Daoy (cell line): ENCODE measurements at regions not wholly inside any gene's neighbourhood (a gene's known extent, or its start where the extent isn't known, plus 50 kb on each side); places are given as distances from the start of the nearest gene placed in this dataset.
"Not testable (repeated sequence)": the region's sequence is repeated elsewhere in the genome, so short reads cannot be mapped to it uniquely, and the experiment has no call there.

Source experiments
- DNase-seq: peaks from one replicate; pipeline ENCODE4 v3.0.0-alpha.2; 2015; ENCODE audit warnings: low read depth

DNA sequence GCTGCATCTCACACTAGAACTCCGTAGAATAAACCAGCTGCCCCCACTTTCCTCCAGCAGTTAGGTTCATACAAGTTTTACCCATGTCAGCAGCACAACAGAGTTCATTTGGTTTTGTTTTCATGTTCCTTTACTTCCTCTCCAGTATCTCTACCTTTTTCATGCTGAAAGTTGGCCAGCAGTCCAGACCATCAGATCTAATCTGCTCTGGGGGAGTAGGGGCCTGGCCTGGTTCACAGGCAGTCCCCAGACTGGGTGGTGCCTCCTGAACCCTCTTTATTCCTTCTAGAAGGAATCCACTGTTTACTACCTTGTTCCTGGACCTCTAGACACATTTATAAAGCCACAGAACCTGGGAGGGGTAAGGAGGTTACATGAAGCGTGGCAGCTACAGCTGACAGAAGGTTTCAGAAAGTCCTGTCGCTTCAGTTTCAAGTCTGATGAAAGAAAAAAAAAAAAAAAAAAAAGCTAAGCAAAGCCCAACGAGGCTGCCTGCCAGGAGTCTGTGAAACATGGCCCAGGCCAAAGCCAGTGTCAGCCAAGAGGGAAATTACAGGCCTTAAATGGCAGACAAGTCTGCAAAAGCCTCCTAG, 184.6 kb upstream of the JUN start:
- peak; percentile 29 for DNase-seq

DNA sequence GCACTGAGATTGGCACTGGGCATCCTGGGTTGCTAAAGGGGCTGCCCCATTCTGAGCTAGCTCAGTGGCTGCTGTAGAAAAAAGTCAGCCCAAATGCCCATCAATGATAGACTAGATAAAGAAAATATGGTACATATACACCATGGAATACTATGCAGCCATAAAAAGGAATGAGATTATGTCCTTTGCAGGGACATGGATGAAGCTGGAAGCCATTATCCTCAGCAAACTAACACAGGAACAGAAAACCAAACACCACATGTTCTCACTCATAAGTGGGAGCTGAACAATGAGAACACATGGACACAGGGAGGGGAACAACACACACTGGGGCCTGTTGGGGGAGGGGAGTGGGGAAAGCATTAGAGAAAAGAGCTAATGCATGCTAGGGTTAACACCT, 185.3 kb upstream of the JUN start:
- DNase-seq = not testable (repeated sequence)

DNA sequence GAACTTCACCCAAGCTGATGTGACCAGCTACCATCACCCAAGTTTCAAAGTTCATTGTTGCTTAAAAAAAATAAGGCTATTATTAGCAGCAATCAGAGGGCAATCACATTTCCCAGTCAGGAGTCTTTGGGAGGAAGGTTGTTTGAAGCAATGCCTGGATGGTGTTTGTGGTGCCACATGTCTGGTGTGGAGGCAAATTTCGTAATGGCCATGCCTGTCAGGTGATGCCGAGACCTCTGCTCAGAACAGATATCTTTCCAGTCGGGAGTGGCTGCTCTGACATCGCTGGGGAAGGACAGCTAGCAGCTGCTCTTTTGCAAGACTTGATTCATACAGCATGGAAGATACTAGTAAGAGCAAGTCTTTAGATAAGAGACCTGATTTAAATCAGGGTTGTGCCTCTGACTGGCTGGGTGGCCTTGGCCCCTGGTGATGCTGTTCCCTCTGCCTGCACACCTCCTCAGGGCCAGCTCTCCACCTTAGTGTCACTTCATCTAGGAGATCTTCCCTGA, 187.8 kb upstream of the JUN start:
- DNase-seq = no peak

DNA sequence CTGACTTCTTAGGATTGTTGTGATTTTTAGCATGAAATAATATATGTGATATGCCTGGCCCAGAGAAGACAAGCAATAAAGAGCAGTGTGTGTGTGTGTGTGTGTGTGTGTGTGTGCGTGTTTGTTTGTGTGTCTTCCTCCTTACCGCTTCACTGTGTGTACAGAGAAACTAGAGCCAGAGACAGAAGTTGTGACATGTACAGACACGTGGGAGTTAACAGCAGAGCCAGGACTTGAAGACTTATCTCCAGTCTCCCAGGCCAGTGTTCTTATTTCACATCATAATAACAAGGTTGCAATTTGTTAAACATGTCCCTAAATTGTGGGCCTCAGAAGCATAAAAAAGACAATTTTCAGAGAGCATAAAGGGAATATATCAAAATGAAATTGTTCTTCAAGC, 192.0 kb upstream of the JUN start:
- DNase-seq = no peak

DNA sequence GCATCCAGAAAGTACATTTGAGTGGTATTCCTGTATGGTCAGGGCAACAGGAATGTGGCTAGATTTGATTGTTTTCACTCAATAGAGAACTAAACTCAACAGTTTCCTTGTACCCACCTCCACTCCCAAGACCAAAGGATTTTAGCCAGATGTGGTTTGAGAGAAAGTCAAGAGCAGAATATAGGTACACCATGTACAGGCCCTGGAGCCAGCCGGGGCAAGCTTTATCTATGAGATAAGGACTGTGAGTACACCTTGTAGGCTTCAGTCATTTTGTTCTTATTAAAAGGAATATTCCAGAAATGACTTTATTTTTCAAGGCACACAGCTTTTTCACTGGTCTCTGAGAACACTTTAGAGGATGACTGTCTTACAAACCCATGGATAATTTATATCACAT, 192.4 kb upstream of the JUN start:
- DNase-seq = no peak

DNA sequence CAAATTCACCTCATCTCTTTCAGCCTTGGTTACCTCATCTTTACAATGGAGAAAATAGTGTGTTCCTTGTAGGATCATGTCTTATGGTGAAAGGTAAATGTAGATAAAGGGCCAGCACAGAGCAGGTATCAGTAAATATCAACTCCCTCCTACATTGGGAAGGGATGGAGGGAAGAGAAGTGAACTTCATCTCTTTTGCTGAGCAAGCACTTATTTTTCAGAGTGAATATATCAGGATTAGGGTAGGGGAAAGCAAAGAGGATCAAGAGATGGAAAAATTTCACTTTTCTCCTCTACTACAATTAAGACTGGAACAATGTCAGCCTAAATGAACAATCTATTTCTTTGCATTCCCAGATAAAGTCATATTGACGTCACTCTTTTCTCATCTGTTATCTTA, 193.8 kb upstream of the JUN start:
- DNase-seq = no peak

DNA sequence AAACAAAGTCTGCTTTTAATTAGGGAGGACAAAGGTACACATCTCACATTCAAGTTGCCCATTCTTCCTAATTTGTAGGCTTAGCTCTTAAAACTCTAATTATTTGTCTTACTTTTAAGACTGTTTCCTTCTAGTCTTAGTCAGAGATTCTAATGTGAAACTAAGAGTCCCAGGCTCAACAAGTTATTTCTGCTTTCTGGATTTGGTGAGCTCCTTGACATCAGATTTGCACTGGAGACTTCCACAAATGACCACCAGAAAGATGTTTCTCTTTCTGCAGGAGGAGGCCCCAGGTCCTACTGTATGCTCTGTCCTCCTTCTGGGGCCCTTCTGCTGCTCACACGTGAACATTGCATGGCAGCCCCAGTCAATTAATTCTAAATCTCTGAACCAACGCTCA, 194.2 kb upstream of the JUN start:
- DNase-seq = no peak

DNA sequence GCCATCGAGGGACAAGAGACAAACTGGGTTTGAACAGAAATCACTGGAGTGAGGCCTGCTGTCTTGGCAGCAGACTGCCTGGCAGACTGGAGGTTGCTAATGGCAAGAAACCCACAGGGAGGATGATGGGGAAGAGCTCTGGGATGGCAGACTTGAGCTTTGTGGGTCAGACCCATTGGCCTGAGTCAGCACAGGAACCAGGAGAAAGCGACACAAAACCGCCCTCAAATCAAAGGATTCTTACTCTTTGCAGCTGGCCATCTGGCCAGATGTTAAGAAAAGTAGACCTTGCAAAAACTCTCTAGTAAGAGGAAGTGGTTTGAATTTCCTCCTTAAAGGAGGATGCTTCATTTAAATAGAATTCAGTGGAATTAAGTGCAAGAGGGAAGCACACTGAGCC, 195.2 kb upstream of the JUN start:
- no peak for DNase-seq

DNA sequence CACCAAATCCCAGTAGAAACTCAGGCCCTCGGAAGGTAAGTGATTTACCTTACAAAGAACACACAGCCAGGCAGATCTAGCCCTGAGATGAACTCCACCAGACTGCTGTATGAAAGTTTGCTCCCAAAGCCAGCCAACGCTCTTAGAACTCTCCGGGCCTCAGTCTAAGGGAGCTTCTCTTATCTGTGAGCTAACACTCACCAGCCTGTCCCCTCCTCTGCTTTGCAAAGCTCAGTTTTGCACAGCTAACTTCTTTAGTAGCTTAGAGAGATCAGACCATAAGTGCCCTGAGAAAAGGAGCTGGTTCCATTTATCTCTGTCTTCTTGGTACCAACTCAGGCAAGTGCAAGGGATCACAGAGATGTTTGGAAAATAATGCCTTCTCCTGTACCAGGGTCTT, 195.8 kb upstream of the JUN start:
- no peak for DNase-seq

DNA sequence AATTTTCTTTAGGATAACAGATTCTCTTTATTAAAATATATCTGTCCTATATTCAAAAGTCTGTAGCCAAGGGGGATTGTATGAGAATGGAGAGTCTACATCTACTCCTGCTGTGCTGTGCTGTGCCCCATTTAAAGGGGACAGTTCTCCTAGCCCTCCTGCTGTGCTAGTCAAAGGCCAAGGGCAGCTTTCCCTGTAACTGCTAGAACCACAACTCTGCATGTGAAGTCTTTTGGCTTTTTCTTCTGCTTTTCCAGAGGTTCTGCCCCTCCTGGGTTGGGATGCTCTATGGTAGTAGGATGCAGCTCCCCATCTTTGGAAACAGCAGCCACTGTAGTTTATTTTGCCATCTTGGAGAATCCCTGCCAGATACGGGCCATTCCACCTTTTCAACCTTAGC, 197.5 kb upstream of the JUN start:
- no peak for DNase-seq

DNA sequence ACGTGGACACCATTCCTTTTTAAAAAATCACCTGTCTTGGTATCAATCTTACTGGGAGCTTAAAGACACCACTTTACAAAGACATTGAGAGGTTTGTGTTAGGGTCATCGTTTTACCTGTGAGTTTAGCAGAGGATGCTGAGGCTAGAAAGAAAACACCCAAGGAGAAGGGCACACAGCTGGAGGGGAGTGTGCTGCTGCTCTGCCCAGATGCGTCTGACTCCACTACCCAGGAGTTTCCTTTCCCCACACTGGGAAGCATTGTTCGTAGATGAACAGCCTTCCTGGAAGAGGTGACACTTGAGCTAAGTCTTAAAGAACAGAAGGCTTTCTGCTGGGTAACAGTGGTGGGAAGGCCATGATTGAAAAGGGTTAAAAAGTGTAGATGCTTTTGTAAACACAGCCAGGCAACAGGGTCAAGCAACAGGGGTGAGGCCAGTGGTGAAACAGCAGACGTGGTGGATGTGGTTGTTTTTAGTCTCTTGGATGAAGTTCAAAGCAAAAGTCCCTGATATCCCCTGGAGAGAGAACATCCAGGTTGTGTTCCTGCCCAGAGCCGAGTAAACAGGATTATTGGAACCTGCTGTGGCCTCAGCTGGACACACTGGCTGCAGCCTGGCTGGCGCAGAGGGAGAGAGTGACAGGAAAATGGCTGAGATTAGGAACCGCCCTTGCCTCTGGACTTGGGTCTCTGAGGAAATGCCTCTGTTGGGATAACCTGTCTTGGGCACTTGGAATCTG, 198.6 kb upstream of the JUN start:
- DNase-seq = no peak

DNA sequence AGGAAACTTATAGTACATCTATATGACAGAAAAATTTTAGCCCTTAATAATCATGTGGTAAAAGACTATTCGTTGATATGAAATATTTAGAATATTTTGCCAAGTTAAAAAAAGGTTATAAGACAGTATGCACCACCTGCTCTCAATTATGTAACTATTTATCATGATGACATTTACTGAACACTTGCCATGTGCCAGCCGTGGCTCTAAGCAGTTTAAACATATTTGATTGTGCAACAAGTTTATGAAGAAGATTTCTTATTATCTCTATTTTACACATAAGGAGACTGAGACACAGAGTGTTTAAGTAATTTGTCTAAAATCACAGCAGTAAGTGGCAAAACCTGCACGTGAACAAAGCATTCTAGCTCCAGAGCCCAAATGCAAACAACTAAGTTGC, 199.3 kb upstream of the JUN start:
- no peak for DNase-seq

DNA sequence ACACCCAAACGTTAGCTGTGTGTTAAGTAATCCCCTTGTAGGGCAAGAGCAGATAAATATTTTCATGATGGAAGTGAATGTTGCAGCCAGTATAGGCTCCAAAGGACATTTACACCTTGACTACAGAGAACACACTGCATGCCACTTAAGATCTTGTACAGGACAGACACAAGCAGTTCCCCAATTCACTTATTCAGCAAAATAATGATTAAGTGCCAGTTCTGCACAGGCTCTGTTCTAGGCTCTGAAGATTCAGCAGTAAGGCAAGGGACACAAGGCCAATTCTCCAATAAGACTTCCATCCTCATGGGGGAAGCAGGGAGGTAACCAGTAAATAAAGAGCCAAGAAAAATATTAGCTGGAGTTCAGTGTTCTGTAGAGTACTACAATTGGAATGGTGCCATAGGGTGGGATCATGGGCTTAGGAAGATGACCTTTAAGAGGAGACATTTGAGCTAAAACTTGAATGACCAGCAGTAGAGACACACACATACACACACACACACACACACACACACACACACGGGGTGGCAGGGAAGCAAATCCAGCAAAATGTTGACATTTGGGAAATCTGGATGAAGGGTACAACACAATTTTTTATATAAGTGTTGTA, 199.9 kb upstream of the JUN start:
- DNase-seq = no peak

DNA sequence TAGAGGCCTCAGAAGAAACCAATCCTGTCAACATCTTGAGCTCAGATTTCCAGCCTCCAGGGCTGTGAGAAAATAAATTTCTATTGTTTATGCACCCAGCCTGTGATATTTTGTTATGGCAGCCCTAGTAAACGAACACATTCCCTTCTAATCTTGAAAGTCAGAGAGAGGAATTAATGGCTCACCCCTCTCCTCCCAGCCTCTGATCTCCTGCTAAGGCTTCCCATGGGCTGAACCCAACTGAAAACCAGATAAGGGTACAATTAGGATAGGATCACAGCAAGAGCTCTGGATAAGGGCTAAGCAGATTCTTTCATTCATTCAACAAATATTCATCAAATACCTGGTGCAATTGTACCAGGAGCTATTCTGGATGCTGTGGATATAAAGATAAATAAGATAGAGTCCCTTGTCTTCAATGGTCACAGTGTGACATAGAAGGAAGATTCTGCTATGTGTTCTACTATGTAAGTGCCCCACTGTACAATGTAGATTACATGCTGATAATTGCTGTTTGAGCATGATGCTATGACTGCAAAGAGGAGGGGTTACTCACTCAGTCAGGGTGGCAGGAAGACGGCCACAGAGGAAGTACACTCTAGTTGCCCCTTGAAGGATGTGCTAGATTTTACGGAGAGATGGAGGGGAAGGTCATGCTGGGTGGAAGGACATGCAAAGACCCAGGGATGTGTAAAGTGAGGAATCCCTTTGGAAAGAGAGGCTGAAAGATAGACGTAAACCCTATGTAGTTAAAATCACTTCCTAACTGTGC, 203.3 kb upstream of the JUN start:
- no peak for DNase-seq

DNA sequence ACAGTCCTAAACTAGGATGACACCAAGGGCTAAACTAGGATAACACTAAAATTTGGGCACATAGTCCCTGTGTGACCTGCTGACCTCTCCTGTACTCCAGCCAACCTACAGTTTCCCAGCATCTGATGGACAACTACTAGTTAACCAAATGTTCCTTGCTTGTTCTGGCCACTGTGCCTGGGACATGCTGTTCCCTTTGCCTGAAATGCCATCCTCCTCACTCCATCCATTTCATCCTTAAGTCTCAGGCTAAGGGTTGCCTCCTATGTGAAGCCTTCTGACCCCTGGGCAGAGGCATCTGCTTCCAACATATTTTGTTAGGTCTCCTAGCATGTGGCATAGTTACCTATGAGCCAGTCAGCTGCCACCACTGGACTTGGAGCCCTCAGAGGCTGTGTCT, 204.9 kb upstream of the JUN start:
- DNase-seq = no peak

DNA sequence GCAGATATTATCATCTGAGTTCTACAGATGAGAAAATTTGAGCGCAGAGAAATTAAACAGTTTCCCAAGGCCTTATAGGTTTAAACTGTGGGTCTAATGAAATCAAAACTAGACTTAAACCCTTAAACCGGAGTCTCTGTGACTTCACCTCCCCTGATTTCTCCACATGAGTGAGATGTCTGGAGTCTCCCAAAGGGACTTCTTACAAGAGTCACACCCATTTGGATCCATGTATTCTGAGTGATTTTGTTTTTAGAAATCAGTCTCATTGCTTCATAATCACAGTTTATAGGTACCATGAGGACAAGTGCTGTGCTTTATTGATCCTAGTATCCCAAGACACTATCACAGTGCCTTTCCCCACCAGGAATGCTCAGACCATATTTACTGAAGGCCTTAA, 206.0 kb upstream of the JUN start:
- DNase-seq = no peak

DNA sequence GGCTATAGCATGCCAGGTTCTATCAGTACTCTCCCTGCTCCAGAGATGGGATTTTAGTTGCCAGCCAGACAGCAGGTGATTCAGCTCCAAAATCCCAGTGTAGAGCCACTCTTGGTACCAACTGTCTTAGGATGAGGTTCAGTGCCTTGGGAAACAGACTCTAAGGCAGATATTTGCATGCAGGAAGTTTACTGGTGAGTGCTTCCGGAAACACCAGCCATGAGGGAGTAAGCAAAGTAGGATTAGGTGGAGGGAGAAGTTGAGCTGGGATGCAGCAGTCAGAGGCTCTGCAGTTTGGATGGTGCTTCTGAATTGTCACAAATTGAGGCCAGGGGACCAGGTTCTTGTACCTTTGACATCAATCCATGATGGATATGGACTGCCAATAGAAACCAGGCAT, 207.5 kb upstream of the JUN start:
- no peak for DNase-seq

DNA sequence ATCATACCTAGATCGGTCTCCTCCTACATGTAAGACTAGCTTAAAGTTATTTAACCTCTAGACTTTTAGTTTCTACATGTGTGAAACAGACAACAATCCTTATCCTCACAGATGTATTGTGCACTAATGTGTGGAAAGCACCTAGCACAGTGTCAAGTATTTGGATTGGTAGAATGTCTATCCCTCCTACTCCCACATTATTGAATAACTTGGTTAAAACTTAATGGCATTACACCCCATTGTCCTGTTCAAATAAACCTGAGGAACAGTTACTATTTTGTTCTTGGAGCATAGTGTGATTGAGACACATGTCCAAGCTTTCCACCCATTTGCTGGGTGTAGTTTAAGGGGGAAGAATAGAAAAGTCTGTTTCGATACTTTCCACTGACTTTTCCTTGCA, 208.8 kb upstream of the JUN start:
- no peak for DNase-seq

DNA sequence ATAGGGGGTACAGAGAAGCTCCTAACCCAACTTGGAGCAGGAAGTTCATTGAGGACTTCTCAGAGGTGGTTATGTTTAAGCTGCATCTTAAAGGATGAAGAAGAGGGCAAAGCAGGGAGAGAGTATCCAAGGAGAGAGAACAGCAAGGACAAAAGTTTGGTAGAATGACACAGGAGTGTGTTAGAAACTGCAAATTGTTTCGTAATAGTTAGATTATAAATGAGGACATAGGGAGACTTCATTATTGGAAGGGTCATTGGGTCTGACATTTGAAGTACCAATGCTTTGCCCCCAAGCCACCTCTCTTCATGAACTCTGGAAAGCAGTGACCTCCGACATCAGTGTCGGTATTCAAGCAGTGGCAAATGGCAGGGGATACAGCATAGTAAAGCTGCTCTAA, 209.6 kb upstream of the JUN start:
- DNase-seq = no peak

DNA sequence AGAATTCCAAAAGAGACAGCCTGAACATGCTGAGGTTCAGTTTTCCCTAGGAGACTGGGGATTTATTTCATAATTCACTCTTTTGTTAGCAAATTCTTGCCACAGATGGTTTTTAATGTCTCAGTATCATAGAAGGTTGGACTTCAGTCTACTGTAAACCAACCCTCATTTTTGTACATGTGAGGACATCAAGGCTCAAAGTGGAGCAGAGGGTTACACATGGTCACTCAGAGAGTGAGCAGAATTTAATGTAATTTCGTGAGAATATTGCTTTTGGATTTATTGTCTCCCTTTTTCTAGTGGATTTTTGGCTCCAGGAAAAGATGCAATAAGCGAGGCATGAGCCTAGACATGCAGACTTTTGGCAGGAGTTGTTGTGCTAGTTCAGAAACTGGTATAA, 210.8 kb upstream of the JUN start:
- DNase-seq = no peak

DNA sequence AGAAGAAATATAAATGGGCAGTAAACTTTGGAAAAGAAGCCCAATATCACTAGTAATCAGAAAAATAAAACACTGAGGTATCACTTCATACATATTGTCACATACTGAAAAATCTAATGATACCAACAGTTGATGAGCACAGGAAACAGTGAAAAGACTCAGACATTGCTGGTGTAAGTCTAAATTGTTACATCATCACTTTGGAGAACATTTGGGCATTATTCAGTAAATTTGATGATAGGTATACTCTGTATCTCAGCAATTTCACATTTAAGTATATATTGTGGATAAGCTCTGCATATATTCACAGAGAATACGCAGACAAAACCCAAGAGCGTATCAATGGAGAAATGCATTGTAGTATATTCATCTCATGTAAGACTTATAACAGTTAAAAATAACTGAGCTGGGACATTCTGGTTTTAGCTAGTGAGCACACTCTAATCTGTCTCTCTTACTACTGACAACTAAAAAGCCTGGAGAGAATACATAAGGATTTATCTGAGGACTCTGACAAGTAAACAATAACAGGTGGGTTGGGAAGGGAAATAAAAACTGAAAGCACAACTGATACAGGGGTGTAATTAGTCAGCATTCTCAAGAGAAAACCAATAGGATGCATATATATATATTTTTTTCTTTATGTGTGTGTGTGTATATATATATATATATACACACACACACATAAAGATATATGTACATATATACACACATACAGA, 212.7 kb upstream of the JUN start:
- no peak for DNase-seq

DNA sequence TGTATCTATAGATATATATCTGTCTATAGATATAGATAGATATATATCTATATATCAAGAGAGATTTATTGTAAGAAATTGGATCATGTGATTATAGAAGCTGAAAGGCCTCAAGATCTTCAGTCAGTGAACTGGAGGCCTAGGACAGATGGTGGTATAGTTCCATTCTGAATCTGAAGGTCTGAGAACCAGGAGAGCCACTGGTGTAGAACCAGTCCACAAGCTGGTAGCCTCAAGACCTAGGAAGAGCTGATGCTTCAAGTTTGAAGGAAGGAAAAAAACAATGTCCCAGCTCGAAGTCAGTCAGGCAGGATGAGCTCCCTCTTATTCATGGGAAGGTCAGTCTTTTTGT, 213.2 kb upstream of the JUN start:
- DNase-seq = no peak
